ENCODE measurements at regions not wholly inside any gene's neighbourhood (a gene's known extent, or its start where the extent isn't known, plus 50 kb on each side); places are given as distances from the start of the nearest gene placed in this dataset.
A peak's percentile ranks its signal among the peaks of the same experiment; 100 is the strongest.

DNA sequence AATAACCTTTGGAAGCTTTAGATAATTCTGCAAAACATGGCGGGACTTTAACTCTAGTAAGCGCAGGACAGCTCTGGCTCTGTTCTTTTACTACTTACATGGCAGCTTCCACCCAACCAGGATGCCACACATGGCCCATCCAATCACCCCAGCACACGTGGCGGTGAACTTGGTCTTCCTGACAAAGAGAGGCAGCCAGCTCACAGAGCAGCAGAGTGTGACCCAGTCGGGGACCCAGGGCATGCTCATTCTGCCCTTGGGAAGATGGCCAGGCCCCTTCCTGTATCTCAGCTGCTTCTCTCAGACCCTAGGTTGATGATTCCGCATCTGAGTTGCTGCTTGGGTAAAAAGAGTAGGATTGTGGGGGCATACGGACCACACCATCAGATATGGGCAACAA lies 172.1 kb downstream of the USP12 start:
- H3K4me2 ChIP-seq (ENCODE audit: low read length, poor library complexity, severe bottlenecking) = no peak overlapping the region
- H3K9me3 ChIP-seq (ENCODE audit: control insufficient read depth, low read length) = peaks cover 15% of the 10 kb centered on the region
- H3K27ac ChIP-seq (ENCODE audit: low read length, poor library complexity, severe bottlenecking) = no peak overlapping the region
- WGBS = 95% methylated on average over 7 of the region's 7 CpGs
- no peak for DNase-seq
- no peak overlapping the region for H3K9ac ChIP-seq (ENCODE audit: low read length)
- no peaks in the 10 kb centered on the region for H3K79me1 ChIP-seq (replicated peaks; ENCODE audit: low read length, poor library complexity, severe bottlenecking)
- no peak overlapping the region for H4K91ac ChIP-seq (ENCODE audit: low read length)
- H4K8ac ChIP-seq (ENCODE audit: low read length) = no peak overlapping the region
- H2BK120ac ChIP-seq (ENCODE audit: low read depth, low read length) = no peak overlapping the region
- H2AK5ac ChIP-seq (ENCODE audit: low read length, severe bottlenecking) = no peak overlapping the region
- no peak overlapping the region for H2BK15ac ChIP-seq (ENCODE audit: low read depth, poor library complexity, severe bottlenecking)
- no peak overlapping the region for H2BK5ac ChIP-seq (ENCODE audit: low read depth, low read length, poor library complexity, severe bottlenecking)
- H3K23ac ChIP-seq (ENCODE audit: low read length in 2 of 2) = no peak overlapping the region
- H3K4me3 ChIP-seq (ENCODE audit: insufficient read depth in 1 of 2, low read depth in 1 of 2, low read length in 2 of 2) = no peak overlapping the region
- no peak overlapping the region for H3K18ac ChIP-seq (ENCODE audit: low read depth in 1 of 2, low read length in 2 of 2)
- no peaks in the 10 kb centered on the region for H3K36me3 ChIP-seq (ENCODE audit: control insufficient read depth in 1 of 2, insufficient read depth in 2 of 2, low read depth in 1 of 2, low read length in 2 of 2)
- no peak overlapping the region for H2BK12ac ChIP-seq (ENCODE audit: low read length in 2 of 2)
- H3K14ac ChIP-seq (ENCODE audit: low read length in 2 of 2) = no peak overlapping the region
- H3K4me1 ChIP-seq (ENCODE audit: control insufficient read depth, insufficient read depth, low read depth, low read length) = no peaks in the 10 kb centered on the region
- no peak overlapping the region for H3K4ac ChIP-seq (ENCODE audit: low read depth in 1 of 2, low read length in 2 of 2)
- peaks cover 20 to 32% of the 10 kb centered on the region in 2 experiments for H3K27me3 ChIP-seq (ENCODE audit: control insufficient read depth in 1 of 2, insufficient read depth in 1 of 2, low read length in 2 of 2)
- no peak overlapping the region for H2AFZ ChIP-seq (ENCODE audit: low read depth, low read length)

DNA sequence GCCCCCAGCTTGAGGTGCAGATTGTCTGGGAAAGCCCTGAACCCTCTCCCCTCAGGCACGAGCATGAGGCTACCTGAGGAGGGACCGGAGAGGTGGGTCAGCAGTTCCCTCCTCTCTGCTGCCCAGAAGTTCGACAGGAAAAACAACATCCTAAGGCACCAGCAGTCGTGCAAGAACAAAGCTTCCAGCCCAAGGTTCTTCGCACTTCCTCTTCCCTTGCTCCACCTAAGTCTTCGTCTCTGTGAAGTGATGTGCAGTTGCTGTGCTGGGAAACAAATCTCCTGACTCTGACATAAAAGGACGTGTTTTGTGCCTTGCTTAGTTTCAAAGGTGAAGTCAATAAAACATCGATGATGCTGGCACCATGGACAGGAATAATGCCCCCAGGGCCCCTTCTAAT lies 173.3 kb downstream of the USP12 start:
- Histone ChIP-seq H3K79me1 (replicated peaks; ENCODE audit: low read length, poor library complexity, severe bottlenecking) (no peaks in the 10 kb centered on the region), H3K9me3 (ENCODE audit: control insufficient read depth, low read length) (peaks cover 14% of the 10 kb centered on the region), H2BK12ac (ENCODE audit: low read length in 2 of 2) (no peak overlapping the region), H2BK5ac (ENCODE audit: low read depth, low read length, poor library complexity, severe bottlenecking) (no peak overlapping the region), H3K36me3 (ENCODE audit: control insufficient read depth in 1 of 2, insufficient read depth in 2 of 2, low read depth in 1 of 2, low read length in 2 of 2) (no peaks in the 10 kb centered on the region), H4K8ac (ENCODE audit: low read length) (no peak overlapping the region), H3K4me1 (ENCODE audit: control insufficient read depth, insufficient read depth, low read depth, low read length) (no peaks in the 10 kb centered on the region), H2AFZ (ENCODE audit: low read depth, low read length) (no peak overlapping the region), H2AK5ac (ENCODE audit: low read length, severe bottlenecking) (no peak overlapping the region), H2BK15ac (ENCODE audit: low read depth, poor library complexity, severe bottlenecking) (no peak overlapping the region), H3K27me3 (ENCODE audit: control insufficient read depth in 1 of 2, insufficient read depth in 1 of 2, low read length in 2 of 2) (peaks cover 20 to 26% of the 10 kb centered on the region in 2 experiments), H3K4me3 (ENCODE audit: insufficient read depth in 1 of 2, low read depth in 1 of 2, low read length in 2 of 2) (no peak overlapping the region), H3K23ac (ENCODE audit: low read length in 2 of 2) (no peak overlapping the region), H3K18ac (ENCODE audit: low read depth in 1 of 2, low read length in 2 of 2) (no peak overlapping the region), H3K14ac (ENCODE audit: low read length in 2 of 2) (no peak overlapping the region), H3K4ac (ENCODE audit: low read depth in 1 of 2, low read length in 2 of 2) (no peak overlapping the region), H2BK120ac (ENCODE audit: low read depth, low read length) (no peak overlapping the region), H3K4me2 (ENCODE audit: low read length, poor library complexity, severe bottlenecking) (no peak overlapping the region), H4K91ac (ENCODE audit: low read length) (peak overlapping the region; percentile 3), H3K9ac (ENCODE audit: low read length) (no peak overlapping the region), H3K27ac (ENCODE audit: low read length, poor library complexity, severe bottlenecking) (no peak overlapping the region)
- 90% methylated on average over 8 of the region's 8 CpGs for WGBS
- no peak for DNase-seq

DNA sequence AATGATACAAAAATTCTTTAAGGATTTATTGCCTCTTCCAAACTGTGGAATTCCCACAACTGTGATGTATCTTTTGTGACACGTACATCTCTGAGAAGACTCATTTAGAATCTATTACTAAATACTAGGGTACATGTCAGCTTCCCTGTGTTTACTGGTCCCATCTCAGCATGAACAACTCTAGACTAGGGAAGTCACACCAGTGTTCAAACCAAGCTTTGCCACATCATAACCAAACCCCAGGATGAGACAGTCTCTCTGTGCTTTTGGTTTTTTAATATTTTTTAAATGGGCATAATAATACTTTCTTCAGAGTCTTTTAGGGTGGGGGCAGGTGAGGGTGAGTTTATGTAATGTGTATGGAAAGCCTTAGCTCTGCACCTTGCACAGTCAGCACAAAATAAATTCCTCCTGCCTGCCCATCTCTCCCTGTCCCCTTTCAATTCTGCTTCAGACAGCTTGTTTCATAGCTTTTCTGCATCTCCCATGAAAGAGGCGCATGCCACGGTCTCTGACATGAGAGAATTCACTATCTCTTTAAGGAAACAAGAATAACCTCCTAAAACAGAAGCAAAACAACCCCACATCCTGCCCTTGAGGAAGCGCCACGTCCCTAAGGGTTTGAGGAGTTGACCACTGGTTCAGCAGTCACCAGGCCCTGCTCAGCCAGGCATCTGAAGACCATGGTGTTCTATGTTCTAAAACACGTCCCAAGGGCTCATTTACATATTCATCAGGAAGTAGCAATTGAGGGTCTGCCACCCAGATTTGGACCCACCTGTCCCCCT lies 174.5 kb downstream of the USP12 start:
- H3K79me1 ChIP-seq (replicated peaks; ENCODE audit: low read length, poor library complexity, severe bottlenecking) = no peaks in the 10 kb centered on the region
- H2BK120ac ChIP-seq (ENCODE audit: low read depth, low read length) = peak overlapping the region; percentile 0
- H3K4me2 ChIP-seq (ENCODE audit: low read length, poor library complexity, severe bottlenecking) = no peak overlapping the region
- H3K9me3 ChIP-seq (ENCODE audit: control insufficient read depth, low read length) = peaks cover 7% of the 10 kb centered on the region
- 68% methylated on average over 6 of the region's 6 CpGs for WGBS
- no peak overlapping the region for H4K91ac ChIP-seq (ENCODE audit: low read length)
- no peak overlapping the region for H2BK12ac ChIP-seq (ENCODE audit: low read length in 2 of 2)
- no peak overlapping the region for H2BK15ac ChIP-seq (ENCODE audit: low read depth, poor library complexity, severe bottlenecking)
- no peak overlapping the region for H3K18ac ChIP-seq (ENCODE audit: low read depth in 1 of 2, low read length in 2 of 2)
- no peak overlapping the region for H3K23ac ChIP-seq (ENCODE audit: low read length in 2 of 2)
- H2BK5ac ChIP-seq (ENCODE audit: low read depth, low read length, poor library complexity, severe bottlenecking) = no peak overlapping the region
- no peak for DNase-seq
- H3K4me3 ChIP-seq (ENCODE audit: insufficient read depth in 1 of 2, low read depth in 1 of 2, low read length in 2 of 2) = no peak overlapping the region
- no peak overlapping the region for H2AK5ac ChIP-seq (ENCODE audit: low read length, severe bottlenecking)
- peaks cover 12 to 16% of the 10 kb centered on the region in 2 experiments for H3K27me3 ChIP-seq (ENCODE audit: control insufficient read depth in 1 of 2, insufficient read depth in 1 of 2, low read length in 2 of 2)
- no peaks in the 10 kb centered on the region for H3K4me1 ChIP-seq (ENCODE audit: control insufficient read depth, insufficient read depth, low read depth, low read length)
- H3K27ac ChIP-seq (ENCODE audit: low read length, poor library complexity, severe bottlenecking) = no peak overlapping the region
- H2AFZ ChIP-seq (ENCODE audit: low read depth, low read length) = no peak overlapping the region
- no peaks in the 10 kb centered on the region for H3K36me3 ChIP-seq (ENCODE audit: control insufficient read depth in 1 of 2, insufficient read depth in 2 of 2, low read depth in 1 of 2, low read length in 2 of 2)
- no peak overlapping the region for H3K14ac ChIP-seq (ENCODE audit: low read length in 2 of 2)
- no peak overlapping the region for H3K9ac ChIP-seq (ENCODE audit: low read length)
- no peak overlapping the region for H3K4ac ChIP-seq (ENCODE audit: low read depth in 1 of 2, low read length in 2 of 2)
- H4K8ac ChIP-seq (ENCODE audit: low read length) = no peak overlapping the region

DNA sequence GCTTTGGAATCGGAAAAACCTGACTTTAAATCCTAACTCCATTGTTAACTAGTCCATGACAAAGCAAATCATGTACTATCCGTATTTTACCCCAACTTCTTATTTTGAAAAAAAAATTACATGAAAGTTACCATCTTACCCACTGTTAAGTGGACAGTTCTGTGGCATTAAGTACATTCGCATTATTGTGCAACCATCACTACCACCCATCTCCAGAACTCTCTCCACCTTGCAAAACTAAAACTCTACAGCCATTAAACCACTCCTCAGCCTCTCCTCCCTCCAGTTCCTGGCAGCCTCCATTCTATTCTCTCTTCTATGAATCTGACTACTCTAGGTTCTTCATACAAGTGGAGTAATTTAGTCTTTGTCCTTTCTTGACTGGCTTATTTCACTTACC lies 176.5 kb downstream of the USP12 start:
- no peak overlapping the region for H2AFZ ChIP-seq (ENCODE audit: low read depth, low read length)
- no peak overlapping the region for H2BK15ac ChIP-seq (ENCODE audit: low read depth, poor library complexity, severe bottlenecking)
- H3K4me1 ChIP-seq (ENCODE audit: control insufficient read depth, insufficient read depth, low read depth, low read length) = no peaks in the 10 kb centered on the region
- H3K9me3 ChIP-seq (ENCODE audit: control insufficient read depth, low read length) = peaks cover 7% of the 10 kb centered on the region
- H3K79me1 ChIP-seq (replicated peaks; ENCODE audit: low read length, poor library complexity, severe bottlenecking) = no peaks in the 10 kb centered on the region
- no peak for DNase-seq
- no peak overlapping the region for H4K8ac ChIP-seq (ENCODE audit: low read length)
- H3K36me3 ChIP-seq (ENCODE audit: control insufficient read depth in 1 of 2, insufficient read depth in 2 of 2, low read depth in 1 of 2, low read length in 2 of 2) = no peaks in the 10 kb centered on the region
- H2BK120ac ChIP-seq (ENCODE audit: low read depth, low read length) = no peak overlapping the region
- no peak overlapping the region for H3K14ac ChIP-seq (ENCODE audit: low read length in 2 of 2)
- H3K27ac ChIP-seq (ENCODE audit: low read length, poor library complexity, severe bottlenecking) = no peak overlapping the region
- H3K9ac ChIP-seq (ENCODE audit: low read length) = no peak overlapping the region
- 98% methylated on average over 3 of the region's 3 CpGs for WGBS
- H2AK5ac ChIP-seq (ENCODE audit: low read length, severe bottlenecking) = no peak overlapping the region
- no peak overlapping the region for H2BK12ac ChIP-seq (ENCODE audit: low read length in 2 of 2)
- H4K91ac ChIP-seq (ENCODE audit: low read length) = no peak overlapping the region
- H2BK5ac ChIP-seq (ENCODE audit: low read depth, low read length, poor library complexity, severe bottlenecking) = no peak overlapping the region
- H3K4me2 ChIP-seq (ENCODE audit: low read length, poor library complexity, severe bottlenecking) = no peak overlapping the region
- no peak overlapping the region for H3K4ac ChIP-seq (ENCODE audit: low read depth in 1 of 2, low read length in 2 of 2)
- no peak overlapping the region for H3K23ac ChIP-seq (ENCODE audit: low read length in 2 of 2)
- H3K4me3 ChIP-seq (ENCODE audit: insufficient read depth in 1 of 2, low read depth in 1 of 2, low read length in 2 of 2) = no peak overlapping the region
- peaks cover 10 to 14% of the 10 kb centered on the region in 2 experiments for H3K27me3 ChIP-seq (ENCODE audit: control insufficient read depth in 1 of 2, insufficient read depth in 1 of 2, low read length in 2 of 2)
- H3K18ac ChIP-seq (ENCODE audit: low read depth in 1 of 2, low read length in 2 of 2) = no peak overlapping the region
